HCT116 (cell line): ENCODE measurements at regions not wholly inside any gene's neighbourhood (a gene's known extent, or its start where the extent isn't known, plus 50 kb on each side); places are given as distances from the start of the nearest gene placed in this dataset.

Source experiments
- ELF1 ChIP-seq: IDR thresholded peaks from 2 replicates; pipeline ENCODE4 v1.6.1; 2012; ENCODE audit warnings: low read depth, borderline replicate concordance
- FOSL1 ChIP-seq: IDR thresholded peaks from 2 replicates; pipeline ENCODE4 v1.6.1; 2012; ENCODE audit warnings: low read depth
- POLR2A ChIP-seq: IDR thresholded peaks from 2 replicates; pipeline ENCODE4 v1.7.0; 2011; ENCODE audit warnings: borderline replicate concordance; ENCODE audit not compliant: insufficient read depth, insufficient read length; ENCODE audit errors: extremely low read depth
- POLR2AphosphoS5 ChIP-seq: IDR thresholded peaks from 2 replicates; pipeline ENCODE4 v1.6.1; 2011; ENCODE audit warnings: mild to moderate bottlenecking, low read depth, low read length, moderate library complexity
- TCF7L2 ChIP-seq: IDR thresholded peaks from 2 replicates; pipeline ENCODE4 v1.7.0; 2011; ENCODE audit warnings: borderline replicate concordance, inconsistent platforms; ENCODE audit not compliant: insufficient read depth, insufficient read length; ENCODE audit errors: extremely low read depth
- YY1 ChIP-seq: IDR thresholded peaks from 2 replicates; pipeline ENCODE4 v1.6.1; 2011; ENCODE audit warnings: low read length, low read depth, moderate library complexity, mild to moderate bottlenecking; ENCODE audit not compliant: insufficient replicate concordance; ENCODE audit errors: extremely low read depth
- ZBTB33 ChIP-seq: IDR thresholded peaks from 2 replicates; pipeline ENCODE4 v1.6.1; 2011; ENCODE audit warnings: mild to moderate bottlenecking, low read length, moderate library complexity; ENCODE audit not compliant: insufficient replicate concordance; ENCODE audit errors: extremely low read depth
- TF ChIP-seq, protein P1 (sequence below), 3 experiments: fragments of 200-600 bp in 1 of 3; sonication (generic) in 1 of 3; IDR thresholded peaks in 2 of 3; conservative IDR thresholded peaks in 1 of 3; 2 replicates each; pipeline ENCODE4 v1.5.1; 2012 to 2017; ENCODE audit warnings: low read depth in 2 of 3, low read length in 2 of 3, antibody characterized with exemption in 1 of 3, borderline replicate concordance in 1 of 3, control low read depth in 1 of 3, mild to moderate bottlenecking in 1 of 3, mixed read lengths in 1 of 3, mixed run types in 1 of 3, moderate library complexity in 1 of 3; ENCODE audit not compliant: insufficient read depth in 1 of 3

DNA sequence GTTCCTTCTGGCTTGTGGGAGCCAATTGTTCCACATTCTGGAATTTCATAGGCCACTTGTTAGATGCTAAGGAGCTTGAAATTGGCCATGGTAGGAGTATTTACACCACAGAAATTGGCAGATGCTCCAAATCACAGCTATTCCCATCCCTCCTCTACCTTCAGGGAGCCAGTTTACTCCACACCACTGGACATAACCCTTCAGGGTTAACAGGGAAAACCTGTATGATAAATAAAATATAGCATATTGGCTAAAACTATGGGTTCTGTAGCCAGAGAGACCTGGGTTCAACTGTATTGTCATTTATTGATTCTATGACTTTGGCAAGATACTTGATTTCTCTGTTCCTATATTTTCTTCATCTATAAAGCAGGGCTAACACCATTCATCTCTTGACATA is 384.2 kb upstream of the PROK2 start:
- TF ChIP-seq, protein P1, sequence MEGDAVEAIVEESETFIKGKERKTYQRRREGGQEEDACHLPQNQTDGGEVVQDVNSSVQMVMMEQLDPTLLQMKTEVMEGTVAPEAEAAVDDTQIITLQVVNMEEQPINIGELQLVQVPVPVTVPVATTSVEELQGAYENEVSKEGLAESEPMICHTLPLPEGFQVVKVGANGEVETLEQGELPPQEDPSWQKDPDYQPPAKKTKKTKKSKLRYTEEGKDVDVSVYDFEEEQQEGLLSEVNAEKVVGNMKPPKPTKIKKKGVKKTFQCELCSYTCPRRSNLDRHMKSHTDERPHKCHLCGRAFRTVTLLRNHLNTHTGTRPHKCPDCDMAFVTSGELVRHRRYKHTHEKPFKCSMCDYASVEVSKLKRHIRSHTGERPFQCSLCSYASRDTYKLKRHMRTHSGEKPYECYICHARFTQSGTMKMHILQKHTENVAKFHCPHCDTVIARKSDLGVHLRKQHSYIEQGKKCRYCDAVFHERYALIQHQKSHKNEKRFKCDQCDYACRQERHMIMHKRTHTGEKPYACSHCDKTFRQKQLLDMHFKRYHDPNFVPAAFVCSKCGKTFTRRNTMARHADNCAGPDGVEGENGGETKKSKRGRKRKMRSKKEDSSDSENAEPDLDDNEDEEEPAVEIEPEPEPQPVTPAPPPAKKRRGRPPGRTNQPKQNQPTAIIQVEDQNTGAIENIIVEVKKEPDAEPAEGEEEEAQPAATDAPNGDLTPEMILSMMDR (IDR thresholded peaks at IDR 0.05 in 2 of 3, conservative IDR thresholded peaks at IDR 0.05 in 1 of 3; ENCODE audit: borderline replicate concordance in 1 of 3, insufficient read depth in 1 of 3, low read depth in 2 of 3, low read length in 2 of 3), result no peak
- TF ChIP-seq ELF1 (no peak), FOSL1 (no peak), POLR2AphosphoS5 (no peak), POLR2A (no peak), TCF7L2 (no peak), ZBTB33 (no peak), YY1 (no peak)
